OCI-LY3 (cell line): ENCODE measurements at regions not wholly inside any gene's neighbourhood (a gene's known extent, or its start where the extent isn't known, plus 50 kb on each side); places are given as distances from the start of the nearest gene placed in this dataset.
"Not testable (repeated sequence)": the region's sequence is repeated elsewhere in the genome, so short reads cannot be mapped to it uniquely, and the experiment has no call there.

ENCODE experiments used
- EZH2phosphoT487 ChIP-seq: fragments of 200-600 bp; shearing (Covaris generic); IDR thresholded peaks from 2 replicates; pipeline ENCODE4 v1.6.1; 2018; ENCODE audit warnings: antibody characterized with exemption, mixed run types, low read depth
- TF ChIP-seq, protein P1 (sequence below): fragments of 200-600, 300-600 bp; sonication (generic); IDR thresholded peaks from 2 replicates; pipeline ENCODE4 v1.5.1; 2014; ENCODE audit warnings: antibody characterized with exemption, low read length, low read depth

DNA sequence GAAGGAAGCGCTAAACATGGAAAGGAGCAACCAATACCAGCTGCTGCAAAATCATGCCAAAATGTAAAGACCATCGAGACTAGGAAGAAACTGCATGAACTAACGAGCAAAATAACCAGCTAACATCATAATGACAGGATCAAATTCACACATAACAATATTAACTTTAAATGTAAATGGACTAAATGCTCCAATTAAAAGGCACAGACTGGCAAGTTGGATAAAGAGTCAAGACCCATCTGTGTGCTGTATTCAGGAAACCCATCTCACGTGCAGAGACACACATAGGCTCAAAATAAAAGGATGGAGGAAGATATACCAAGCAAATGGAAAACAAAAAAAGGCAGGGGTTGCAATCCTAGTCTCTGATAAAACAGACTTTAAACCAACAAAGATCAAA lies 570.0 kb upstream of the CDH11 start:
- TF ChIP-seq, protein P1, sequence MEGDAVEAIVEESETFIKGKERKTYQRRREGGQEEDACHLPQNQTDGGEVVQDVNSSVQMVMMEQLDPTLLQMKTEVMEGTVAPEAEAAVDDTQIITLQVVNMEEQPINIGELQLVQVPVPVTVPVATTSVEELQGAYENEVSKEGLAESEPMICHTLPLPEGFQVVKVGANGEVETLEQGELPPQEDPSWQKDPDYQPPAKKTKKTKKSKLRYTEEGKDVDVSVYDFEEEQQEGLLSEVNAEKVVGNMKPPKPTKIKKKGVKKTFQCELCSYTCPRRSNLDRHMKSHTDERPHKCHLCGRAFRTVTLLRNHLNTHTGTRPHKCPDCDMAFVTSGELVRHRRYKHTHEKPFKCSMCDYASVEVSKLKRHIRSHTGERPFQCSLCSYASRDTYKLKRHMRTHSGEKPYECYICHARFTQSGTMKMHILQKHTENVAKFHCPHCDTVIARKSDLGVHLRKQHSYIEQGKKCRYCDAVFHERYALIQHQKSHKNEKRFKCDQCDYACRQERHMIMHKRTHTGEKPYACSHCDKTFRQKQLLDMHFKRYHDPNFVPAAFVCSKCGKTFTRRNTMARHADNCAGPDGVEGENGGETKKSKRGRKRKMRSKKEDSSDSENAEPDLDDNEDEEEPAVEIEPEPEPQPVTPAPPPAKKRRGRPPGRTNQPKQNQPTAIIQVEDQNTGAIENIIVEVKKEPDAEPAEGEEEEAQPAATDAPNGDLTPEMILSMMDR: not testable (repeated sequence)
- not testable (repeated sequence) for TF ChIP-seq EZH2phosphoT487
